Suprapubic skin (tissue), 4 donors: ENCODE measurements at regions not wholly inside any gene's neighbourhood (a gene's known extent, or its start where the extent isn't known, plus 50 kb on each side); places are given as distances from the start of the nearest gene placed in this dataset.

ENCODE experiments used
- CTCF ChIP-seq, 2 donors: fragments of 200-600 bp in 1 of 2; fragments of 450-650 bp in 1 of 2; sonication (generic) in 1 of 2; IDR thresholded peaks; one replicate each; pipeline ENCODE4 v1.5.1; 2016 to 2019; ENCODE audit warnings: antibody characterized with exemption in 2 of 2, mild to moderate bottlenecking in 1 of 2, moderate library complexity in 1 of 2
- EP300 ChIP-seq: sonication (generic); formaldehyde crosslinking; IDR thresholded peaks from one replicate; pipeline ENCODE4 v1.6.1; 2017; ENCODE audit warnings: antibody characterized with exemption
- POLR2A ChIP-seq, 2 donors: fragments of 450-650 bp; IDR thresholded peaks; one replicate each; pipeline ENCODE4 v1.6.1; 2017; ENCODE audit warnings: antibody characterized with exemption in 2 of 2, mild to moderate bottlenecking in 2 of 2, moderate library complexity in 2 of 2
- POLR2AphosphoS5 ChIP-seq, 3 donors: sonication (generic); formaldehyde crosslinking; IDR thresholded peaks; one replicate each; pipeline ENCODE4 v1.6.1; 2017; ENCODE audit warnings: antibody characterized with exemption in 3 of 3

GRCh38 chr13:73496711-73497110 is 437.9 kb downstream of the KLF5 start:
- no peak for TF ChIP-seq POLR2A (IDR thresholded peaks at IDR 0.05)
- TF ChIP-seq POLR2AphosphoS5 (IDR thresholded peaks at IDR 0.05), result no peak
- no peak for TF ChIP-seq CTCF (IDR thresholded peaks at IDR 0.05)
- TF ChIP-seq EP300, result no peak
